OCI-LY1 (cell line): ENCODE measurements at regions not wholly inside any gene's neighbourhood (a gene's known extent, or its start where the extent isn't known, plus 50 kb on each side); places are given as distances from the start of the nearest gene placed in this dataset.

Source experiments
- H2AFZ ChIP-seq: fragments of 200-600 bp; sonication (generic), shearing (Covaris generic); 2 replicates; pipeline ENCODE4 v1.6.0; 2014; ENCODE audit warnings: antibody characterized with exemption, mild to moderate bottlenecking, low read length
- H3F3A ChIP-seq: fragments of 200-600 bp; sonication (generic), shearing (Covaris generic); 2 replicates; pipeline ENCODE4 v1.6.0; 2014; ENCODE audit warnings: mild to moderate bottlenecking, antibody characterized with exemption, low read length, moderate library complexity; ENCODE audit not compliant: insufficient read depth
- H3K27ac ChIP-seq: fragments of 200-600 bp; sonication (generic); 2 replicates; pipeline ENCODE4 v1.5.1; 2014; ENCODE audit warnings: low read length, mixed run types, mild to moderate bottlenecking, low read depth; ENCODE audit not compliant: poor library complexity, severe bottlenecking
- H3K27me3 ChIP-seq: fragments of 200-600 bp; sonication (generic); 2 replicates; pipeline ENCODE4 v1.6.0; 2014; ENCODE audit warnings: antibody characterized with exemption, mild to moderate bottlenecking, low read length, moderate library complexity; ENCODE audit not compliant: insufficient read depth
- H3K36me3 ChIP-seq: fragments of 200-600 bp; sonication (generic); 2 replicates; pipeline ENCODE4 v1.6.1; 2014; ENCODE audit warnings: mild to moderate bottlenecking, antibody characterized with exemption, low read length, moderate library complexity, mixed read lengths; ENCODE audit not compliant: insufficient read depth
- H3K4me1 ChIP-seq: fragments of 200-600 bp; sonication (generic); 2 replicates; pipeline ENCODE4 v1.5.1; 2014; ENCODE audit warnings: mild to moderate bottlenecking, low read length, moderate library complexity; ENCODE audit not compliant: insufficient read depth, severe bottlenecking
- H3K4me2 ChIP-seq: fragments of 200-600 bp; sonication (generic), shearing (Covaris generic); 2 replicates; pipeline ENCODE4 v1.6.1; 2014; ENCODE audit warnings: low read length
- H3K4me3 ChIP-seq: fragments of 200-600 bp; sonication (generic); 2 replicates; pipeline ENCODE4 v1.5.1; 2014; ENCODE audit warnings: low read length, low read depth, mild to moderate bottlenecking, mixed read lengths; ENCODE audit not compliant: poor library complexity, severe bottlenecking
- H3K79me2 ChIP-seq: fragments of 200-600 bp; shearing (Covaris generic); 2 replicates; pipeline ENCODE4 v1.6.1; 2016; ENCODE audit warnings: mixed run types, low read length, mixed read lengths; ENCODE audit not compliant: insufficient read depth
- H3K9ac ChIP-seq: fragments of 200-600 bp; sonication (generic), shearing (Covaris generic); 2 replicates; pipeline ENCODE4 v1.6.1; 2014; ENCODE audit warnings: mild to moderate bottlenecking, low read length, mixed read lengths
- H3K9me2 ChIP-seq: fragments of 200-600 bp; sonication (generic), shearing (Covaris generic); 2 replicates; pipeline ENCODE4 v1.6.1; 2014; ENCODE audit warnings: low read depth, mild to moderate bottlenecking, low read length, mixed read lengths
- H3K9me3 ChIP-seq: fragments of 200-600 bp; shearing (Covaris generic); 2 replicates; pipeline ENCODE4 v1.6.1; 2014; ENCODE audit warnings: low read length, mixed read lengths
- H4K20me1 ChIP-seq: fragments of 200-600 bp; sonication (generic), shearing (Covaris generic); 2 replicates; pipeline ENCODE4 v1.6.0; 2016; ENCODE audit warnings: mild to moderate bottlenecking, low read length; ENCODE audit not compliant: insufficient read depth
- CTCF ChIP-seq: fragments of 200-600 bp; sonication (generic), shearing (Covaris generic); IDR thresholded peaks from 2 replicates; pipeline ENCODE4 v1.5.1; 2017; ENCODE audit warnings: mild to moderate bottlenecking, antibody characterized with exemption, low read length, moderate library complexity, mixed read lengths
- EZH2 ChIP-seq: fragments of 200-600 bp; sonication (generic), shearing (Covaris generic); IDR thresholded peaks from 2 replicates; pipeline ENCODE4 v1.8.0; 2017; ENCODE audit warnings: borderline replicate concordance, mixed run types, mild to moderate bottlenecking, antibody characterized with exemption, low read length, moderate library complexity, mixed read lengths

GRCh38 chr2:129883121-129883520, 96.3 kb upstream of the RAB6C start:
- no peak overlapping the region for H3K4me2 ChIP-seq
- H3K36me3 ChIP-seq: no peaks in the 10 kb centered on the region
- TF ChIP-seq EZH2 (no peak), CTCF (no peak)

GRCh38 chr2:129884221-129884786, 95.2 kb upstream of the RAB6C start:
- no peaks in the 10 kb centered on the region for H3K9me3 ChIP-seq
- no peak overlapping the region for H2AFZ ChIP-seq
- H3K4me3 ChIP-seq: no peak overlapping the region
- H3K36me3 ChIP-seq: no peaks in the 10 kb centered on the region
- H3K27ac ChIP-seq: no peak overlapping the region
- H3K9ac ChIP-seq: no peak overlapping the region
- no peak overlapping the region for H3K4me2 ChIP-seq
- H3K27me3 ChIP-seq: no peaks in the 10 kb centered on the region
- H3K4me1 ChIP-seq: no peaks in the 10 kb centered on the region
- no peaks in the 10 kb centered on the region for H3F3A ChIP-seq
- H3K79me2 ChIP-seq: no peaks in the 10 kb centered on the region
- H3K9me2 ChIP-seq: no peaks in the 10 kb centered on the region
- TF ChIP-seq EZH2 (no peak), CTCF (no peak)
- no peaks in the 10 kb centered on the region for H4K20me1 ChIP-seq

More at GRCh38 chr2:129883121-129883520, 96.3 kb upstream of the RAB6C start:
- H3K27ac ChIP-seq: no peak overlapping the region
- no peaks in the 10 kb centered on the region for H4K20me1 ChIP-seq
- no peaks in the 10 kb centered on the region for H3K4me1 ChIP-seq
- no peaks in the 10 kb centered on the region for H3F3A ChIP-seq
- H3K4me3 ChIP-seq: no peak overlapping the region
- H3K9me2 ChIP-seq: no peaks in the 10 kb centered on the region
- H3K9me3 ChIP-seq: no peaks in the 10 kb centered on the region
- no peak overlapping the region for H3K9ac ChIP-seq
- H3K79me2 ChIP-seq: no peaks in the 10 kb centered on the region
- no peak overlapping the region for H2AFZ ChIP-seq
- no peaks in the 10 kb centered on the region for H3K27me3 ChIP-seq

- Histone ChIP-seq H4K20me1 (no peaks in the 10 kb centered on the region), H2AFZ (no peak overlapping the region), H3F3A (no peaks in the 10 kb centered on the region), H3K27me3 (no peaks in the 10 kb centered on the region), H3K4me2 (no peak overlapping the region), H3K4me3 (no peak overlapping the region), H3K9ac (no peak overlapping the region), H3K4me1 (no peaks in the 10 kb centered on the region), H3K27ac (no peak overlapping the region), H3K36me3 (no peaks in the 10 kb centered on the region), H3K79me2 (no peaks in the 10 kb centered on the region), H3K9me2 (no peaks in the 10 kb centered on the region), H3K9me3 (no peaks in the 10 kb centered on the region)
- TF ChIP-seq EZH2 (no peak), CTCF (peak; percentile 51; the same call in 1 of the 2 replicates)
These were observed 93.7 kb upstream of the RAB6C start for GRCh38 chr2:129885735-129886134.
